ENCODE measurements at regions not wholly inside any gene's neighbourhood (a gene's known extent, or its start where the extent isn't known, plus 50 kb on each side); places are given as distances from the start of the nearest gene placed in this dataset.
"Not testable (repeated sequence)": the region's sequence is repeated elsewhere in the genome, so short reads cannot be mapped to it uniquely, and the experiment has no call there.

- Histone ChIP-seq H3K36me3 (ENCODE audit: control insufficient read depth, insufficient read depth, low read length) (no peaks in the 10 kb centered on the region), H3K27me3 (ENCODE audit: control insufficient read depth, insufficient read depth, low read length, poor library complexity, severe bottlenecking) (no peaks in the 10 kb centered on the region), H3K4me3 (ENCODE audit: insufficient read depth, low read depth, low read length) (no peak overlapping the region), H3K9me3 (ENCODE audit: control insufficient read depth, low read length) (no peaks in the 10 kb centered on the region), H3K27ac (ENCODE audit: insufficient read depth, low read depth, low read length, poor library complexity, severe bottlenecking) (no peak overlapping the region), H3K4me1 (ENCODE audit: control insufficient read depth, insufficient read depth, low read length) (no peaks in the 10 kb centered on the region)
- 93 to 95% methylated on average over 5 of the region's 5 CpGs for WGBS, 2 experiments
These were observed 137.2 kb downstream of the CDH26 start for GRCh38 chr20:60095456-60095855.

- Histone ChIP-seq H3K36me3 (ENCODE audit: control insufficient read depth, insufficient read depth, low read length) (no peaks in the 10 kb centered on the region), H3K27ac (ENCODE audit: insufficient read depth, low read depth, low read length, poor library complexity, severe bottlenecking) (no peak overlapping the region), H3K27me3 (ENCODE audit: control insufficient read depth, insufficient read depth, low read length, poor library complexity, severe bottlenecking) (no peaks in the 10 kb centered on the region), H3K4me1 (ENCODE audit: control insufficient read depth, insufficient read depth, low read length) (peaks cover 3% of the 10 kb centered on the region), H3K4me3 (ENCODE audit: insufficient read depth, low read depth, low read length) (no peak overlapping the region), H3K9me3 (ENCODE audit: control insufficient read depth, low read length) (no peaks in the 10 kb centered on the region)
- 83 to 88% methylated on average over 10 of the region's 10 CpGs for WGBS, 2 experiments
These were observed 137.9 kb downstream of the CDH26 start for GRCh38 chr20:60096166-60096565.

GRCh38 chr20:60097285-60097684, 139.1 kb downstream of the CDH26 start:
- H3K36me3 ChIP-seq (ENCODE audit: control insufficient read depth, insufficient read depth, low read length): no peaks in the 10 kb centered on the region
- H3K27me3 ChIP-seq (ENCODE audit: control insufficient read depth, insufficient read depth, low read length, poor library complexity, severe bottlenecking): no peaks in the 10 kb centered on the region
- H3K4me3 ChIP-seq (ENCODE audit: insufficient read depth, low read depth, low read length): no peak overlapping the region
- H3K27ac ChIP-seq (ENCODE audit: insufficient read depth, low read depth, low read length, poor library complexity, severe bottlenecking): no peak overlapping the region
- H3K4me1 ChIP-seq (ENCODE audit: control insufficient read depth, insufficient read depth, low read length): peaks cover 8% of the 10 kb centered on the region
- 79 to 87% methylated on average over 4 of the region's 4 CpGs for WGBS, 2 experiments
- H3K9me3 ChIP-seq (ENCODE audit: control insufficient read depth, low read length): no peaks in the 10 kb centered on the region

- Histone ChIP-seq H3K27me3 (ENCODE audit: control insufficient read depth, insufficient read depth, low read length, poor library complexity, severe bottlenecking) (no peaks in the 10 kb centered on the region), H3K9me3 (ENCODE audit: control insufficient read depth, low read length) (no peaks in the 10 kb centered on the region), H3K4me3 (ENCODE audit: insufficient read depth, low read depth, low read length) (no peak overlapping the region), H3K27ac (ENCODE audit: insufficient read depth, low read depth, low read length, poor library complexity, severe bottlenecking) (no peak overlapping the region), H3K36me3 (ENCODE audit: control insufficient read depth, insufficient read depth, low read length) (no peaks in the 10 kb centered on the region), H3K4me1 (ENCODE audit: control insufficient read depth, insufficient read depth, low read length) (peaks cover 8% of the 10 kb centered on the region)
- WGBS, 2 experiments: 90 to 91% methylated on average over 5 of the region's 5 CpGs
These were observed 142.6 kb downstream of the CDH26 start for GRCh38 chr20:60100780-60101179.

GRCh38 chr20:60101201-60101890, 143.1 kb downstream of the CDH26 start:
- WGBS, 2 experiments: 84 to 88% methylated on average over 13 of the region's 13 CpGs
- H3K9me3 ChIP-seq (ENCODE audit: control insufficient read depth, low read length): no peaks in the 10 kb centered on the region
- peaks cover 8% of the 10 kb centered on the region for H3K4me1 ChIP-seq (ENCODE audit: control insufficient read depth, insufficient read depth, low read length)
- no peaks in the 10 kb centered on the region for H3K36me3 ChIP-seq (ENCODE audit: control insufficient read depth, insufficient read depth, low read length)
- no peak overlapping the region for H3K4me3 ChIP-seq (ENCODE audit: insufficient read depth, low read depth, low read length)
- no peaks in the 10 kb centered on the region for H3K27me3 ChIP-seq (ENCODE audit: control insufficient read depth, insufficient read depth, low read length, poor library complexity, severe bottlenecking)
- no peak overlapping the region for H3K27ac ChIP-seq (ENCODE audit: insufficient read depth, low read depth, low read length, poor library complexity, severe bottlenecking)

- 92 to 93% methylated on average over 9 of the region's 9 CpGs for WGBS, 2 experiments
- H3K27me3 ChIP-seq (ENCODE audit: control insufficient read depth, insufficient read depth, low read length, poor library complexity, severe bottlenecking): no peaks in the 10 kb centered on the region
- H3K9me3 ChIP-seq (ENCODE audit: control insufficient read depth, low read length): no peaks in the 10 kb centered on the region
- H3K4me1 ChIP-seq (ENCODE audit: control insufficient read depth, insufficient read depth, low read length): peaks cover 8% of the 10 kb centered on the region
- no peak overlapping the region for H3K27ac ChIP-seq (ENCODE audit: insufficient read depth, low read depth, low read length, poor library complexity, severe bottlenecking)
- H3K36me3 ChIP-seq (ENCODE audit: control insufficient read depth, insufficient read depth, low read length): no peaks in the 10 kb centered on the region
- no peak overlapping the region for H3K4me3 ChIP-seq (ENCODE audit: insufficient read depth, low read depth, low read length)
These were observed 143.7 kb downstream of the CDH26 start for GRCh38 chr20:60101891-60102281.

GRCh38 chr20:60102665-60103210, 144.5 kb downstream of the CDH26 start:
- no peaks in the 10 kb centered on the region for H3K27me3 ChIP-seq (ENCODE audit: control insufficient read depth, insufficient read depth, low read length, poor library complexity, severe bottlenecking)
- WGBS, 2 experiments: 87 to 94% methylated on average over 4 of the region's 4 CpGs
- H3K36me3 ChIP-seq (ENCODE audit: control insufficient read depth, insufficient read depth, low read length): no peaks in the 10 kb centered on the region
- H3K27ac ChIP-seq (ENCODE audit: insufficient read depth, low read depth, low read length, poor library complexity, severe bottlenecking): no peak overlapping the region
- peaks cover 8% of the 10 kb centered on the region for H3K4me1 ChIP-seq (ENCODE audit: control insufficient read depth, insufficient read depth, low read length)
- no peak overlapping the region for H3K4me3 ChIP-seq (ENCODE audit: insufficient read depth, low read depth, low read length)
- H3K9me3 ChIP-seq (ENCODE audit: control insufficient read depth, low read length): no peaks in the 10 kb centered on the region

GRCh38 chr20:60104993-60105803, 147.0 kb downstream of the CDH26 start:
- Histone ChIP-seq H3K27me3 (ENCODE audit: control insufficient read depth, insufficient read depth, low read length, poor library complexity, severe bottlenecking) (no peaks in the 10 kb centered on the region), H3K4me1 (ENCODE audit: control insufficient read depth, insufficient read depth, low read length) (peaks cover 8% of the 10 kb centered on the region), H3K27ac (ENCODE audit: insufficient read depth, low read depth, low read length, poor library complexity, severe bottlenecking) (peak overlapping the region; percentile 11), H3K9me3 (ENCODE audit: control insufficient read depth, low read length) (no peaks in the 10 kb centered on the region), H3K4me3 (ENCODE audit: insufficient read depth, low read depth, low read length) (no peak overlapping the region), H3K36me3 (ENCODE audit: control insufficient read depth, insufficient read depth, low read length) (no peaks in the 10 kb centered on the region)
- WGBS, 2 experiments: 28 to 33% methylated on average over 10 of the region's 10 CpGs

- not testable (repeated sequence) for H3K4me1 ChIP-seq (ENCODE audit: control insufficient read depth, insufficient read depth, low read length); H3K4me3 ChIP-seq (ENCODE audit: insufficient read depth, low read depth, low read length); H3K27ac ChIP-seq (ENCODE audit: insufficient read depth, low read depth, low read length, poor library complexity, severe bottlenecking); H3K36me3 ChIP-seq (ENCODE audit: control insufficient read depth, insufficient read depth, low read length); H3K27me3 ChIP-seq (ENCODE audit: control insufficient read depth, insufficient read depth, low read length, poor library complexity, severe bottlenecking); H3K9me3 ChIP-seq (ENCODE audit: control insufficient read depth, low read length)
- 77 to 79% methylated on average over 8 of the region's 8 CpGs for WGBS, 2 experiments
These were observed 148.0 kb downstream of the CDH26 start for GRCh38 chr20:60106186-60106585.

- no peak overlapping the region for H3K4me3 ChIP-seq (ENCODE audit: insufficient read depth, low read depth, low read length)
- no peaks in the 10 kb centered on the region for H3K36me3 ChIP-seq (ENCODE audit: control insufficient read depth, insufficient read depth, low read length)
- H3K4me1 ChIP-seq (ENCODE audit: control insufficient read depth, insufficient read depth, low read length): no peaks in the 10 kb centered on the region
- H3K9me3 ChIP-seq (ENCODE audit: control insufficient read depth, low read length): no peaks in the 10 kb centered on the region
- no peaks in the 10 kb centered on the region for H3K27me3 ChIP-seq (ENCODE audit: control insufficient read depth, insufficient read depth, low read length, poor library complexity, severe bottlenecking)
- WGBS, 2 experiments: 84 to 86% methylated on average over 10 of the region's 10 CpGs
- H3K27ac ChIP-seq (ENCODE audit: insufficient read depth, low read depth, low read length, poor library complexity, severe bottlenecking): no peak overlapping the region
These were observed 149.6 kb downstream of the CDH26 start for GRCh38 chr20:60107621-60108390.
